Hepatocyte (in vitro differentiated cells): ENCODE measurements at regions not wholly inside any gene's neighbourhood (a gene's known extent, or its start where the extent isn't known, plus 50 kb on each side); places are given as distances from the start of the nearest gene placed in this dataset.

ENCODE experiments used
- DNase-seq: peaks from one replicate; pipeline ENCODE4 v3.0.0-alpha.2; 2016; ENCODE audit warnings: low spot score
- H2AFZ ChIP-seq: fragments of 200-600 bp; sonication (generic); 2 replicates; pipeline ENCODE4 v1.6.0; 2016; ENCODE audit warnings: antibody characterized with exemption, mild to moderate bottlenecking
- H3K27ac ChIP-seq: fragments of 200-600 bp; sonication (generic); 2 replicates; pipeline ENCODE4 v1.5.1; 2016; ENCODE audit warnings: mild to moderate bottlenecking
- H3K27me3 ChIP-seq: fragments of 200-600 bp; sonication (generic); 2 replicates; pipeline ENCODE4 v1.6.1; 2016
- H3K36me3 ChIP-seq: fragments of 200-600 bp; sonication (generic); replicated peaks from 2 replicates; pipeline ENCODE4 v1.5.1; 2016; ENCODE audit warnings: low read depth; ENCODE audit not compliant: insufficient read depth
- H3K4me1 ChIP-seq: fragments of 200-600 bp; sonication (generic); 2 replicates; pipeline ENCODE4 v1.5.1; 2016; ENCODE audit warnings: mild to moderate bottlenecking, moderate library complexity; ENCODE audit not compliant: insufficient read depth
- H3K4me2 ChIP-seq: fragments of 200-600 bp; sonication (generic); 2 replicates; pipeline ENCODE4 v1.6.0; 2016
- H3K4me3 ChIP-seq: fragments of 200-600 bp; sonication (generic); 2 replicates; pipeline ENCODE4 v1.5.1; 2016; ENCODE audit warnings: mild to moderate bottlenecking
- H3K79me2 ChIP-seq: fragments of 200-600 bp; sonication (generic); 2 replicates; pipeline ENCODE4 v1.6.0; 2017; ENCODE audit warnings: mild to moderate bottlenecking
- H3K9me2 ChIP-seq: fragments of 200-600 bp; sonication (generic); replicated peaks from 2 replicates; pipeline ENCODE4 v1.6.0; 2017; ENCODE audit warnings: mild to moderate bottlenecking; ENCODE audit not compliant: insufficient read depth
- H3K9me3 ChIP-seq: fragments of 200-600 bp; sonication (generic); 2 replicates; pipeline ENCODE4 v1.5.1; 2016; ENCODE audit warnings: low read depth, mild to moderate bottlenecking
- H4K20me1 ChIP-seq: fragments of 200-600 bp; sonication (generic); 2 replicates; pipeline ENCODE4 v1.6.0; 2016; ENCODE audit warnings: mild to moderate bottlenecking; ENCODE audit not compliant: insufficient read depth, poor library complexity, severe bottlenecking
- EZH2 ChIP-seq: fragments of 200-600 bp; sonication (generic); IDR thresholded peaks from 2 replicates; pipeline ENCODE4 v1.6.1; 2016; ENCODE audit warnings: antibody characterized with exemption, mild to moderate bottlenecking, borderline replicate concordance
- EZH2phosphoT487 ChIP-seq: fragments of 200-600 bp; sonication (generic); IDR thresholded peaks from one replicate; pipeline ENCODE4 v1.6.1; 2018; ENCODE audit warnings: antibody characterized with exemption, mild to moderate bottlenecking, low read depth, moderate library complexity; ENCODE audit not compliant: unreplicated experiment, severe bottlenecking
- WGBS: methylation state at CpG from one replicate; pipeline ENCODE4 v1.1.6; 2016; ENCODE audit warnings: low lambda C conversion rate; ENCODE audit errors: missing lambda C conversion rate; 5-methylcytosine and 5-hydroxymethylcytosine counted together
- TF ChIP-seq, protein P1 (sequence below): fragments of 200-600 bp; sonication (generic); IDR thresholded peaks from 2 replicates; pipeline ENCODE4 v1.5.1; 2016; ENCODE audit warnings: antibody characterized with exemption, mild to moderate bottlenecking; ENCODE audit not compliant: poor library complexity

DNA sequence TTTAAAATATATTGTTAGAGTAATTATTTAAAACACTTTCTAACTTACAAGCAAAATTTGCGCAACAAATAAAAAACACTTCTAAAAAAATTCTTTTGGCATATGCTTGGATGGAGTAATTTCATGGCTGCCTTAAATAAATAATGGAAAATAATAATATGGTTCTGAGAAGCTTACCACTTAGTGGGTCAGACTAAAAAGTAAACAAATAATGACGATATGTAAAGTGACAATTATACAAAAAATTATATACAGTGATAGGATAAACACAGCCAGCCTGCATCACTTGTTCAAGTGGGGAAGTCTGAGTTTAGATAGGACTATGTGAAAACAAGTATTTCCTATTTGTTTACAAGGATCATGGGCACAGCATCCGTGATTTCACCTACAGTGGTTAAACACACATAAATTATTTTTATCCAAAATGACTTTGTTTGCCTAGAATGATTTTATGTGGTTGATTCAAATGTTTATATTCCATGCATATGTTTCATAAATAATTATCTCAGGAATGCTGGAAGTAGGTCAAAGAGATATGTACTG is 141.7 kb upstream of the SEMA3D start:
- Histone ChIP-seq H3K9me2 (no peaks in the 10 kb centered on the region), H3K27me3 (no peaks in the 10 kb centered on the region), H3K27ac (no peak overlapping the region), H3K79me2 (no peaks in the 10 kb centered on the region), H3K9me3 (no peaks in the 10 kb centered on the region), H3K4me3 (no peak overlapping the region), H2AFZ (no peak overlapping the region), H3K36me3 (no peaks in the 10 kb centered on the region), H3K4me2 (no peak overlapping the region), H4K20me1 (no peaks in the 10 kb centered on the region), H3K4me1 (no peaks in the 10 kb centered on the region)
- DNase-seq: no peak
- TF ChIP-seq EZH2: no peak
- TF ChIP-seq, protein P1, sequence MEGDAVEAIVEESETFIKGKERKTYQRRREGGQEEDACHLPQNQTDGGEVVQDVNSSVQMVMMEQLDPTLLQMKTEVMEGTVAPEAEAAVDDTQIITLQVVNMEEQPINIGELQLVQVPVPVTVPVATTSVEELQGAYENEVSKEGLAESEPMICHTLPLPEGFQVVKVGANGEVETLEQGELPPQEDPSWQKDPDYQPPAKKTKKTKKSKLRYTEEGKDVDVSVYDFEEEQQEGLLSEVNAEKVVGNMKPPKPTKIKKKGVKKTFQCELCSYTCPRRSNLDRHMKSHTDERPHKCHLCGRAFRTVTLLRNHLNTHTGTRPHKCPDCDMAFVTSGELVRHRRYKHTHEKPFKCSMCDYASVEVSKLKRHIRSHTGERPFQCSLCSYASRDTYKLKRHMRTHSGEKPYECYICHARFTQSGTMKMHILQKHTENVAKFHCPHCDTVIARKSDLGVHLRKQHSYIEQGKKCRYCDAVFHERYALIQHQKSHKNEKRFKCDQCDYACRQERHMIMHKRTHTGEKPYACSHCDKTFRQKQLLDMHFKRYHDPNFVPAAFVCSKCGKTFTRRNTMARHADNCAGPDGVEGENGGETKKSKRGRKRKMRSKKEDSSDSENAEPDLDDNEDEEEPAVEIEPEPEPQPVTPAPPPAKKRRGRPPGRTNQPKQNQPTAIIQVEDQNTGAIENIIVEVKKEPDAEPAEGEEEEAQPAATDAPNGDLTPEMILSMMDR: no peak
- no peak for TF ChIP-seq EZH2phosphoT487
- WGBS: 80% methylated on average over 3 of the region's 3 CpGs

DNA sequence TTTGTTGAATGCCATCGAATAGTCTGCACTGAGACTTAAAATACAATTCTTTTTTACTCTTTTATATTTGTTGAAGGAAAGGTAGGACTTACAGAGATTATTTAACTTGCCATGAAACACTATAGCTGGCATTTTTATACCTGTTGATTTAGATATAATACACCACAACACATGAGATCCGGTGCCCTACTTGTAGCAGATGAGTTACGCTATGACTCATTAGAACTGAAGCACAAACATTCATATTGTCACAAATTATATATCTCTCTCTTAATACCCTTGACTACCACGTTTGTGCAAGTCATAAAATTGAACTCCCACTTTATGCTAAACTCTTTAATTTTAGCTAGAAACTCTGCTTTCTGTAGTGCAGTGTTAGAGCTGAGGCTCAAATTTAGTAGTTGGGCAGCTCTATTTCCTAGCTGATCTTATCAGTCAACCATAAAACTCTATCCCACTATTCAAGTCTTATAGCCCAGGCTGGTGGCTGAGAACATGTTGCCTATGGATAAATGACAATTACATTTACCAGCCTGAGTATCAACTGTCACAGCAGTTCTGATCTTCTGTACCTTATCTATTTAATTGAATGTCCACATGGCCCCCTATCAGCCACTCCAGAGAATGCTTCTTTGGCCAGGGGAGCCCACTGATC is 137.4 kb upstream of the SEMA3D start:
- Histone ChIP-seq H4K20me1 (no peaks in the 10 kb centered on the region), H3K79me2 (no peaks in the 10 kb centered on the region), H3K36me3 (no peaks in the 10 kb centered on the region), H2AFZ (no peak overlapping the region), H3K27ac (no peak overlapping the region), H3K4me2 (no peak overlapping the region), H3K9me3 (no peaks in the 10 kb centered on the region), H3K27me3 (no peaks in the 10 kb centered on the region), H3K4me3 (no peak overlapping the region), H3K4me1 (no peaks in the 10 kb centered on the region), H3K9me2 (no peaks in the 10 kb centered on the region)
- TF ChIP-seq, protein P1: no peak
- TF ChIP-seq EZH2 (no peak), EZH2phosphoT487 (no peak)
- no peak for DNase-seq
- WGBS: 77% methylated on average over 4 of the region's 4 CpGs

DNA sequence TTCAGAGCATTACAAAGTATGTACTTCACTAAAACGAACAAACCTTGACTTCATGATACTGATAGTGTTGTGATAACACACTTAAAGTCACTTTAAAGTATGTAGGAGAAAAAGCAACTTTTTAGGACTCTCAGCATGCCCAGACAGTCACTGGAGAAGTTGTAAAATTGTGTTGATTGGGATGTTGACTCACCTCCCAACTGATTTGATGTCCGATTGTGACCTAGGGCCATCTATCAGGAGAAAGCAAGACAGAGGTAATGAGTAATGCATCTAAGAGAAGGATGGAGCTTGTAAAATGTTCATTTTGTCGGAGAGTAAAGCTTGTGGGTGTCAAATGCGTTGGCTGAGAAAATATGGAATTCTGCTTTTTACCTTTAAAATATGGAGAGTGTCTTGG is 135.4 kb upstream of the SEMA3D start:
- H3K4me1 ChIP-seq: no peaks in the 10 kb centered on the region
- no peak overlapping the region for H3K27ac ChIP-seq
- H3K9me2 ChIP-seq: no peaks in the 10 kb centered on the region
- DNase-seq: no peak
- H3K27me3 ChIP-seq: no peaks in the 10 kb centered on the region
- H3K36me3 ChIP-seq: no peaks in the 10 kb centered on the region
- no peak overlapping the region for H3K4me3 ChIP-seq
- H3K4me2 ChIP-seq: no peak overlapping the region
- WGBS: 30% methylated on average over 4 of the region's 4 CpGs
- H2AFZ ChIP-seq: no peak overlapping the region
- TF ChIP-seq EZH2 (no peak), EZH2phosphoT487 (no peak)
- TF ChIP-seq, protein P1: no peak
- no peaks in the 10 kb centered on the region for H4K20me1 ChIP-seq
- H3K79me2 ChIP-seq: no peaks in the 10 kb centered on the region
- H3K9me3 ChIP-seq: no peaks in the 10 kb centered on the region
